OCI-LY1 (cell line): ENCODE measurements at regions not wholly inside any gene's neighbourhood (a gene's known extent, or its start where the extent isn't known, plus 50 kb on each side); places are given as distances from the start of the nearest gene placed in this dataset.

Experiments
- H2AFZ ChIP-seq: fragments of 200-600 bp; sonication (generic), shearing (Covaris generic); 2 replicates; pipeline ENCODE4 v1.6.0; 2014; ENCODE audit warnings: antibody characterized with exemption, mild to moderate bottlenecking, low read length
- H3F3A ChIP-seq: fragments of 200-600 bp; sonication (generic), shearing (Covaris generic); 2 replicates; pipeline ENCODE4 v1.6.0; 2014; ENCODE audit warnings: mild to moderate bottlenecking, antibody characterized with exemption, low read length, moderate library complexity; ENCODE audit not compliant: insufficient read depth
- H3K27ac ChIP-seq: fragments of 200-600 bp; sonication (generic); 2 replicates; pipeline ENCODE4 v1.5.1; 2014; ENCODE audit warnings: low read length, mixed run types, mild to moderate bottlenecking, low read depth; ENCODE audit not compliant: poor library complexity, severe bottlenecking
- H3K27me3 ChIP-seq: fragments of 200-600 bp; sonication (generic); 2 replicates; pipeline ENCODE4 v1.6.0; 2014; ENCODE audit warnings: antibody characterized with exemption, mild to moderate bottlenecking, low read length, moderate library complexity; ENCODE audit not compliant: insufficient read depth
- H3K36me3 ChIP-seq: fragments of 200-600 bp; sonication (generic); 2 replicates; pipeline ENCODE4 v1.6.1; 2014; ENCODE audit warnings: mild to moderate bottlenecking, antibody characterized with exemption, low read length, moderate library complexity, mixed read lengths; ENCODE audit not compliant: insufficient read depth
- H3K4me1 ChIP-seq: fragments of 200-600 bp; sonication (generic); 2 replicates; pipeline ENCODE4 v1.5.1; 2014; ENCODE audit warnings: mild to moderate bottlenecking, low read length, moderate library complexity; ENCODE audit not compliant: insufficient read depth, severe bottlenecking
- H3K4me2 ChIP-seq: fragments of 200-600 bp; sonication (generic), shearing (Covaris generic); 2 replicates; pipeline ENCODE4 v1.6.1; 2014; ENCODE audit warnings: low read length
- H3K4me3 ChIP-seq: fragments of 200-600 bp; sonication (generic); 2 replicates; pipeline ENCODE4 v1.5.1; 2014; ENCODE audit warnings: low read length, low read depth, mild to moderate bottlenecking, mixed read lengths; ENCODE audit not compliant: poor library complexity, severe bottlenecking
- H3K79me2 ChIP-seq: fragments of 200-600 bp; shearing (Covaris generic); 2 replicates; pipeline ENCODE4 v1.6.1; 2016; ENCODE audit warnings: mixed run types, low read length, mixed read lengths; ENCODE audit not compliant: insufficient read depth
- H3K9ac ChIP-seq: fragments of 200-600 bp; sonication (generic), shearing (Covaris generic); 2 replicates; pipeline ENCODE4 v1.6.1; 2014; ENCODE audit warnings: mild to moderate bottlenecking, low read length, mixed read lengths
- H3K9me2 ChIP-seq: fragments of 200-600 bp; sonication (generic), shearing (Covaris generic); 2 replicates; pipeline ENCODE4 v1.6.1; 2014; ENCODE audit warnings: low read depth, mild to moderate bottlenecking, low read length, mixed read lengths
- H3K9me3 ChIP-seq: fragments of 200-600 bp; shearing (Covaris generic); 2 replicates; pipeline ENCODE4 v1.6.1; 2014; ENCODE audit warnings: low read length, mixed read lengths
- H4K20me1 ChIP-seq: fragments of 200-600 bp; sonication (generic), shearing (Covaris generic); 2 replicates; pipeline ENCODE4 v1.6.0; 2016; ENCODE audit warnings: mild to moderate bottlenecking, low read length; ENCODE audit not compliant: insufficient read depth
- EZH2 ChIP-seq: fragments of 200-600 bp; sonication (generic), shearing (Covaris generic); IDR thresholded peaks from 2 replicates; pipeline ENCODE4 v1.8.0; 2017; ENCODE audit warnings: borderline replicate concordance, mixed run types, mild to moderate bottlenecking, antibody characterized with exemption, low read length, moderate library complexity, mixed read lengths
- TF ChIP-seq, protein P1 (sequence below): fragments of 200-600 bp; sonication (generic), shearing (Covaris generic); IDR thresholded peaks from 2 replicates; pipeline ENCODE4 v1.5.1; 2017; ENCODE audit warnings: mild to moderate bottlenecking, antibody characterized with exemption, low read length, moderate library complexity, mixed read lengths

DNA sequence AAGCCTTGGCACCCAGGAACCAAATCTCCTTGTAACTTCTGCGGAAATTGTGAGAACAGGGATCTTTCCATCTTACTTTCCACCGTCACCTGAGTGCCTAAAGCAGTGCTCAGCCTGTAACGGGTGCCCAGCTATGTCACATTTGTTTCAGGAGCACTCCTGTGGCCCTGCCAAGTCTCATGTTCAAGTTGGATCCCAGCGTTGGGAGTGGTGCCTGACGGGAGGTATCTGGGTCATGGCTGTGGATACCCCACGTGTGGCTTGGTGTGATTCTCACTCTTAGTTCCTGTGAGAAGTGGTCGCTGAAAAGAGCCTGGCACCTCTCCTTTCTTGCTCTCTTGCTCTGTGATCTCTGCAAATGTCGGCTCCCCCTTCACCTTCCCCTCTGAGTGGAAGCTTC lies 114.9 kb downstream of the UQCRFS1 start:
- H3K36me3 ChIP-seq: no peaks in the 10 kb centered on the region
- H3K9ac ChIP-seq: no peak overlapping the region
- H3F3A ChIP-seq: no peaks in the 10 kb centered on the region
- no peaks in the 10 kb centered on the region for H3K79me2 ChIP-seq
- H3K9me2 ChIP-seq: no peaks in the 10 kb centered on the region
- H3K4me2 ChIP-seq: no peak overlapping the region
- H3K4me3 ChIP-seq: no peak overlapping the region
- no peaks in the 10 kb centered on the region for H4K20me1 ChIP-seq
- H3K27ac ChIP-seq: no peak overlapping the region
- TF ChIP-seq, protein P1, sequence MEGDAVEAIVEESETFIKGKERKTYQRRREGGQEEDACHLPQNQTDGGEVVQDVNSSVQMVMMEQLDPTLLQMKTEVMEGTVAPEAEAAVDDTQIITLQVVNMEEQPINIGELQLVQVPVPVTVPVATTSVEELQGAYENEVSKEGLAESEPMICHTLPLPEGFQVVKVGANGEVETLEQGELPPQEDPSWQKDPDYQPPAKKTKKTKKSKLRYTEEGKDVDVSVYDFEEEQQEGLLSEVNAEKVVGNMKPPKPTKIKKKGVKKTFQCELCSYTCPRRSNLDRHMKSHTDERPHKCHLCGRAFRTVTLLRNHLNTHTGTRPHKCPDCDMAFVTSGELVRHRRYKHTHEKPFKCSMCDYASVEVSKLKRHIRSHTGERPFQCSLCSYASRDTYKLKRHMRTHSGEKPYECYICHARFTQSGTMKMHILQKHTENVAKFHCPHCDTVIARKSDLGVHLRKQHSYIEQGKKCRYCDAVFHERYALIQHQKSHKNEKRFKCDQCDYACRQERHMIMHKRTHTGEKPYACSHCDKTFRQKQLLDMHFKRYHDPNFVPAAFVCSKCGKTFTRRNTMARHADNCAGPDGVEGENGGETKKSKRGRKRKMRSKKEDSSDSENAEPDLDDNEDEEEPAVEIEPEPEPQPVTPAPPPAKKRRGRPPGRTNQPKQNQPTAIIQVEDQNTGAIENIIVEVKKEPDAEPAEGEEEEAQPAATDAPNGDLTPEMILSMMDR: no peak
- TF ChIP-seq EZH2: no peak
- no peaks in the 10 kb centered on the region for H3K27me3 ChIP-seq
- H2AFZ ChIP-seq: no peak overlapping the region
- H3K9me3 ChIP-seq: no peaks in the 10 kb centered on the region
- no peaks in the 10 kb centered on the region for H3K4me1 ChIP-seq

DNA sequence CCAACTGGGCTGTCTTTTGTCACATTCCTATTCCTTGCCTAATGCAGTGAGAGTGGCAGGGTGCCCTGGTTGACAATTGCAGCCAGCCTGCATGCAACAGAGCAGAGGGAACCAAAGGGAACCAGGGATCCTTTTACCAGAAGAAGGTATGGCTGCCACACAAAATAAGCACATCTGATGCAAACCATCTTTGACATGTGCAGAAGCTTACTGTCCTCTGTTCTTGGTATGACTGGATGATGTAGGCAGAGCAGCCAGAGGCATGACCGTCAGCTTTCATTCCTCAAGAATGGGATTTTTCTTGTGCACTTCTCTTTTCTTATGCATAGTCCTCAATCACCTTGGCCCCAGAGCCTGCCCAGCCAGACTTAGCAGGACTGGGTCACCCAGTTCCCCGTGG lies 116.1 kb downstream of the UQCRFS1 start:
- H3K27me3 ChIP-seq: no peaks in the 10 kb centered on the region
- H3K9me2 ChIP-seq: no peaks in the 10 kb centered on the region
- H3K9ac ChIP-seq: no peak overlapping the region
- H3K36me3 ChIP-seq: no peaks in the 10 kb centered on the region
- no peaks in the 10 kb centered on the region for H3K4me1 ChIP-seq
- TF ChIP-seq, protein P1: no peak
- no peak for TF ChIP-seq EZH2
- H3F3A ChIP-seq: no peaks in the 10 kb centered on the region
- H2AFZ ChIP-seq: no peak overlapping the region
- H3K79me2 ChIP-seq: no peaks in the 10 kb centered on the region
- no peaks in the 10 kb centered on the region for H4K20me1 ChIP-seq
- H3K4me3 ChIP-seq: no peak overlapping the region
- no peak overlapping the region for H3K4me2 ChIP-seq
- H3K9me3 ChIP-seq: no peaks in the 10 kb centered on the region
- no peak overlapping the region for H3K27ac ChIP-seq

DNA sequence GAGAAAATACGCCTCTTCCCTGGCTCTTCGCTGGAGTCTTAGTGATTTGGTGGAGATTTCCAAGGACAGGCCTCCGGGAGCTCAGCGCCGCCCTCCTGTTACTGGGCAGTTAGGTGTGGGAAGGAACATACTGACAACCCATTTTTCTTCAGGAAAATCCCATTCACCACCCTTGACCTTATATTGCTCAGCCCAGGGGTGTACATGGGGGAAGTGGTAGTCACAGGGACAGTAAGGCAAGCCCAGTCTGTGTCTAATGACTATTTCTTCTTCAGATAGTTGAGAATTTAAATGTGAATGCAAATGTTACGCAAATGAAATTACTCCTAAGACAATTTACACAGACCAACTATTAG lies 119.4 kb downstream of the UQCRFS1 start:
- Histone ChIP-seq H3K27me3 (no peaks in the 10 kb centered on the region), H3K4me1 (no peaks in the 10 kb centered on the region), H2AFZ (no peak overlapping the region), H3K4me2 (no peak overlapping the region), H3K36me3 (no peaks in the 10 kb centered on the region), H3K79me2 (no peaks in the 10 kb centered on the region), H3K9me2 (no peaks in the 10 kb centered on the region), H3K27ac (no peak overlapping the region), H3F3A (no peaks in the 10 kb centered on the region), H4K20me1 (no peaks in the 10 kb centered on the region), H3K9me3 (no peaks in the 10 kb centered on the region), H3K9ac (no peak overlapping the region), H3K4me3 (no peak overlapping the region)
- no peak for TF ChIP-seq EZH2
- TF ChIP-seq, protein P1: no peak
